ENCODE measurements at regions not wholly inside any gene's neighbourhood (a gene's known extent, or its start where the extent isn't known, plus 50 kb on each side); places are given as distances from the start of the nearest gene placed in this dataset.

DNA sequence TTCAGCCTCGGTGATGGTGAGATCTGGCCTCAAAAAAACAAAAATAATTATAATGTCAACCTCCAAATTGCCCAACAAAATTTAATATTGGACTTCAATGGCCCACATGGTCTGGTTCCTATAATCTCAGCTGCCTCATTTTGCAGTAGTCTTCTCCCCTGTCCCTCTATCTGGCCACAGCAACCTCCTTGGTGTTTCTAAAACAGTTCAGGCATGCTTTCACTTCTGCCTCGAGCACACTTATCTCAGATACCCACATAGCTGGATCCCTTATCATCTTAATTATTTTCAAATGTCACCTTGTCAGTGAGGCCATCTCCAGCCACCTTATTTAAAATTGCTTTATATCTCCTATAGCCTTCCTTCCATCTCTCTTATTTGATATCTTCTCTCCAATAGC lies 52.9 kb upstream of the WDFY3 start:
- TF ChIP-seq POLR2A (IDR thresholded peaks at IDR 0.05) (no peak), EP300 (IDR thresholded peaks at IDR 0.05) (no peak)
- TF ChIP-seq, protein P1, sequence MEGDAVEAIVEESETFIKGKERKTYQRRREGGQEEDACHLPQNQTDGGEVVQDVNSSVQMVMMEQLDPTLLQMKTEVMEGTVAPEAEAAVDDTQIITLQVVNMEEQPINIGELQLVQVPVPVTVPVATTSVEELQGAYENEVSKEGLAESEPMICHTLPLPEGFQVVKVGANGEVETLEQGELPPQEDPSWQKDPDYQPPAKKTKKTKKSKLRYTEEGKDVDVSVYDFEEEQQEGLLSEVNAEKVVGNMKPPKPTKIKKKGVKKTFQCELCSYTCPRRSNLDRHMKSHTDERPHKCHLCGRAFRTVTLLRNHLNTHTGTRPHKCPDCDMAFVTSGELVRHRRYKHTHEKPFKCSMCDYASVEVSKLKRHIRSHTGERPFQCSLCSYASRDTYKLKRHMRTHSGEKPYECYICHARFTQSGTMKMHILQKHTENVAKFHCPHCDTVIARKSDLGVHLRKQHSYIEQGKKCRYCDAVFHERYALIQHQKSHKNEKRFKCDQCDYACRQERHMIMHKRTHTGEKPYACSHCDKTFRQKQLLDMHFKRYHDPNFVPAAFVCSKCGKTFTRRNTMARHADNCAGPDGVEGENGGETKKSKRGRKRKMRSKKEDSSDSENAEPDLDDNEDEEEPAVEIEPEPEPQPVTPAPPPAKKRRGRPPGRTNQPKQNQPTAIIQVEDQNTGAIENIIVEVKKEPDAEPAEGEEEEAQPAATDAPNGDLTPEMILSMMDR (IDR thresholded peaks at IDR 0.05) = no peak
